Stimulated activated CD4-positive, alpha-beta T cell treated with anti-CD3 and anti-CD28 coated beads, Interleukin-1b, Interleukin-23, amount 100 ng/mL, for 24 hours (primary cell): ENCODE measurements at regions not wholly inside any gene's neighbourhood (a gene's known extent, or its start where the extent isn't known, plus 50 kb on each side); places are given as distances from the start of the nearest gene placed in this dataset.

Experiments used
- DNase-seq, 4 experiments: peaks; one replicate each; pipeline ENCODE4 v3.0.0-alpha.2; 2020; ENCODE audit warnings: low read depth in 4 of 4, low spot score in 1 of 4

DNA sequence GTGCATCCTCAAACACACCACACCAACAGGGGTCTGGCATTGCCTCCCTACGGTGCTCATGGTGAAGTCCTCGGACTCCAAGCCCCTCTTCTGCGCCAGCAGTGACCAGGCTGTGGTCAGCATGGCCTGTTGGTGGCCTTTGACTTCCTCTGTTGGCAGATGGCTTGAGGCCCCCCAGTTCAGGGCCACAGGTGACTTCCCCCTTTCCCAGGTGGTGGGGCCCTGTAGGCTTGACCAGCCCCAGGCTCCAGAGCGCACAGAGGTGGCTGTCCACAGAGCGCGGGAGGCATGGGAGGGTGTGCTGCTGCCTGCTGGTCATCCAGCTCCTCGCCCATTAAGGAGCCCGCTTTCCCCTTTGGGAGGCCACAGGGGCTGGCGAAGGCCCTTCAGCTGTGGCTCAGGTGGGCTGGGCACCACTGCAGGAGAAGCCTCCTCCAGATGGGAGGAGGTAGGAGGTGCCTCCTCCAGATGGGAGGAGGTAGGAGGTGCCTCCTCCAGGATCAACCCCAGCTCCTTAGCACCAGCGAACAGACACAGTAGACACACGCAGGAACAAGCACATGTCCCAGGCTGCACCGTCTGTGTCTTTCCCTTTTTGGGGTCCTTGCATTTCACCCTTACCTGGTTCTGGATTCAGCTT lies 52.1 kb upstream of the BHLHE23 start:
- no peak for DNase-seq

- no peak for DNase-seq
Measured at GRCh38 chr20:63057171-63058117, 50.7 kb upstream of the BHLHE23 start.

- DNase-seq, result peak in 2 of 4 experiments; percentile 17 to 20
Measured at GRCh38 chr20:63056236-63057170, 49.7 kb upstream of the BHLHE23 start.
